HG02970 (cell line): ENCODE measurements at regions not wholly inside any gene's neighbourhood (a gene's known extent, or its start where the extent isn't known, plus 50 kb on each side); places are given as distances from the start of the nearest gene placed in this dataset.
"Not testable (repeated sequence)": the region's sequence is repeated elsewhere in the genome, so short reads cannot be mapped to it uniquely, and the experiment has no call there.

Experiments used
- ATAC-seq: cut with Tn5 transposase; IDR thresholded peaks from one replicate; pipeline ENCODE4 v1.9.1; 2021; ENCODE audit warnings: mild to moderate bottlenecking, moderate library complexity, moderate number of reproducible peaks; ENCODE audit not compliant: unreplicated experiment, low FRiP score

- no peak for ATAC-seq
These were observed 270.1 kb downstream of the DAD1 start for GRCh38 chr14:22318951-22319350.

- no peak for ATAC-seq
These were observed 272.6 kb downstream of the DAD1 start for GRCh38 chr14:22316473-22316872.

- ATAC-seq: no peak
These were observed 273.7 kb downstream of the DAD1 start for GRCh38 chr14:22315336-22315735.

GRCh38 chr14:22314183-22314820, 274.7 kb downstream of the DAD1 start:
- no peak for ATAC-seq

- no peak for ATAC-seq
These were observed 275.7 kb downstream of the DAD1 start for GRCh38 chr14:22313172-22313801.

GRCh38 chr14:22311636-22312035, 277.4 kb downstream of the DAD1 start:
- ATAC-seq: no peak

- no peak for ATAC-seq
These were observed 283.4 kb downstream of the DAD1 start for GRCh38 chr14:22305607-22306006.

GRCh38 chr14:22304326-22304725, 284.7 kb downstream of the DAD1 start:
- ATAC-seq: no peak

- no peak for ATAC-seq
These were observed 285.3 kb downstream of the DAD1 start for GRCh38 chr14:22303589-22304195.

- no peak for ATAC-seq
These were observed 288.4 kb downstream of the DAD1 start for GRCh38 chr14:22300646-22301045.

- no peak for ATAC-seq
These were observed 291.6 kb downstream of the DAD1 start for GRCh38 chr14:22297376-22297775.

- ATAC-seq: no peak
These were observed 292.3 kb downstream of the DAD1 start for GRCh38 chr14:22296722-22297121.

- ATAC-seq: no peak
These were observed 292.9 kb downstream of the DAD1 start for GRCh38 chr14:22296088-22296487.

- no peak for ATAC-seq
These were observed 297.6 kb downstream of the DAD1 start for GRCh38 chr14:22291406-22291805.

- ATAC-seq: no peak
These were observed 299.5 kb downstream of the DAD1 start for GRCh38 chr14:22289570-22289969.

- ATAC-seq: no peak
These were observed 303.0 kb downstream of the DAD1 start for GRCh38 chr14:22285991-22286390.

- no peak for ATAC-seq
These were observed 306.1 kb downstream of the DAD1 start for GRCh38 chr14:22282949-22283348.

GRCh38 chr14:22282417-22282816, 306.6 kb downstream of the DAD1 start:
- ATAC-seq: no peak

GRCh38 chr14:22281447-22281874, 307.6 kb downstream of the DAD1 start:
- ATAC-seq: not testable (repeated sequence)

- ATAC-seq: no peak
These were observed 308.3 kb downstream of the DAD1 start for GRCh38 chr14:22280497-22281316.
